ENCODE measurements at regions not wholly inside any gene's neighbourhood (a gene's known extent, or its start where the extent isn't known, plus 50 kb on each side); places are given as distances from the start of the nearest gene placed in this dataset.

DNA sequence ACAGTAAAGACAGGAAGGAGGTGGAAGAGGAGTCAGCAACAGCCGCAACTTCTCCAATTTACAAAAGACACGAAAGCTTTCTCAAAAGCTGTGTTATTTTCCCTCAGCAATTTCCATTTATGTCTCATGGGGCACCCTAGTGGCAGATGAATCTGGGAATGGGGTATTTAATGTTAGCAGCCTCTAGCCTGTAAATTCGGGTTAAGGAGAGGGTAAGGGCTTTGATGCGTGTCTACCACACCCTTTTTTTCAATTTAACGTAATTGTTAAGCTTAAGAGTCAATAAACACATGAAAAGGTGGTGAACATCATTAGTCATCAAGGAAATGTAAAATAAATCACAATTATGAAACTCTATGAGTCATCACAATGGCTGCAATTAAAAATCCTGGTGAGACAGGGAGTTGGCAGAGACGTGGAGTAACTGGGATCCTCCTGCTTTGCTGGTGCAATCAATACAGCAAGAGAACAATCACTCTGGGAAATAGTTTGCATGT is 986.4 kb downstream of the AACS start:
- H3K4me3 ChIP-seq (ENCODE audit: low read depth, low read length), result no peak overlapping the region
- TF ChIP-seq, protein P1, sequence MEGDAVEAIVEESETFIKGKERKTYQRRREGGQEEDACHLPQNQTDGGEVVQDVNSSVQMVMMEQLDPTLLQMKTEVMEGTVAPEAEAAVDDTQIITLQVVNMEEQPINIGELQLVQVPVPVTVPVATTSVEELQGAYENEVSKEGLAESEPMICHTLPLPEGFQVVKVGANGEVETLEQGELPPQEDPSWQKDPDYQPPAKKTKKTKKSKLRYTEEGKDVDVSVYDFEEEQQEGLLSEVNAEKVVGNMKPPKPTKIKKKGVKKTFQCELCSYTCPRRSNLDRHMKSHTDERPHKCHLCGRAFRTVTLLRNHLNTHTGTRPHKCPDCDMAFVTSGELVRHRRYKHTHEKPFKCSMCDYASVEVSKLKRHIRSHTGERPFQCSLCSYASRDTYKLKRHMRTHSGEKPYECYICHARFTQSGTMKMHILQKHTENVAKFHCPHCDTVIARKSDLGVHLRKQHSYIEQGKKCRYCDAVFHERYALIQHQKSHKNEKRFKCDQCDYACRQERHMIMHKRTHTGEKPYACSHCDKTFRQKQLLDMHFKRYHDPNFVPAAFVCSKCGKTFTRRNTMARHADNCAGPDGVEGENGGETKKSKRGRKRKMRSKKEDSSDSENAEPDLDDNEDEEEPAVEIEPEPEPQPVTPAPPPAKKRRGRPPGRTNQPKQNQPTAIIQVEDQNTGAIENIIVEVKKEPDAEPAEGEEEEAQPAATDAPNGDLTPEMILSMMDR (IDR thresholded peaks at IDR 0.05; ENCODE audit: borderline replicate concordance, insufficient read depth, low read depth, low read length), result no peak

DNA sequence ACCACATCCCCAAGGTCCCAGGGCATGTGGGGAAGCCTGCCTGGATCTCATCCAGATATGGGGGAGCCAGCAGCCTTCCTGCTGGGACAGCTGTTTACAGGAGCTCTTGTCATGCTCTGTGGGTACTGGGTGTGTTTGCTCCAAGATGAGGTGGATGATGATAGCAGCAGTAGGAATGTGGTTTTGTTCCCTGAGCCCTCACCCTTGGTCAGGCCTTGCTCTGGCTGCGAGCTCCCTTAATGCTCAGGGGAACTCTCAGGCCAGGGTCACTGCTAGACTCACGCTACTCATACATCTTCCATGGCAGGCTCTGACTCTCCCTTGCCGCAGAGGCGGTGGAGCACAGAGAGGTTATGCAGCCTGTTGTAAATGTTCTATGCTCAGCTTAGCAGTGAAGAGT is 990.3 kb downstream of the AACS start:
- H3K4me3 ChIP-seq (ENCODE audit: low read depth, low read length), result no peak overlapping the region
- TF ChIP-seq, protein P1 (IDR thresholded peaks at IDR 0.05; ENCODE audit: borderline replicate concordance, insufficient read depth, low read depth, low read length), result no peak

DNA sequence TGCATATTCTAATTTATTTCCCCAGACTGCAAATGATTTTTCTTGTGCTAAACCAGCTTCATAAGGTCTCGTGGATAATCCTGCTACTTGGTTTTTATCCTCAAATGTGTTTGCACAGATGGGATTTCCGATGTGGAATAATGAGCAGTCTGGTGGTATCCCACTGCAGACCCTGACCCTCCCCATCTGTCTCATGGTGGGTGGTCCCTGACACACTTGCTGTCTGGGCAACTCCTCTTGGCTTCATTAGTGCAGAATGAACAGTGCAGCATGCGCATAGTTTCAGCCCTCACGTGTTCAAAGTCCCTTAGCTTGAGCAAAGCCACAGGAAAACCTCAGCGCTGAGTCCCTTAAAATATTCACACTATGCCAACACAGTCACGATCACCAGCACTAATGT is 996.5 kb downstream of the AACS start:
- no peak overlapping the region for H3K4me3 ChIP-seq (ENCODE audit: low read depth, low read length)
- TF ChIP-seq, protein P1 (IDR thresholded peaks at IDR 0.05; ENCODE audit: borderline replicate concordance, insufficient read depth, low read depth, low read length), result no peak

DNA sequence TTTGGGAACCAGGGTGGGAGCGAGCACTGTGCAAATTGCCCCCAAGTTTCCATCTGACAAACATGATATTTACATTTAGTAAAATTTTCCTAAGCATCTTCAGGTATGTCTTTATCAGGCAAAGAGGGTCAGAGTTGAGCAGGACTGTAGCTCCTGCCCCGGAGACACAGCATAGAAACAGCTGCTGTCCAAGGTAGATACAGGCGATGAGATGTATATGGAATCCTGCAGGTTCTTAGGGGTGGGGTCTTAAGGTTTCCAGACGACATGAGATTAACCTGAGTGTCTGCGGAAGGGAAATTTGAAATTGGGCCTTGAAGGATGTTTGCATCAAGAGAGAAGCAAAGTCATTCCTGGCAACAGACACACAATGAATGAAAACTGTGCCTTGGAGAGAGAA is 998.8 kb downstream of the AACS start:
- TF ChIP-seq, protein P1 (IDR thresholded peaks at IDR 0.05; ENCODE audit: borderline replicate concordance, insufficient read depth, low read depth, low read length), result no peak
- no peak overlapping the region for H3K4me3 ChIP-seq (ENCODE audit: low read depth, low read length)

DNA sequence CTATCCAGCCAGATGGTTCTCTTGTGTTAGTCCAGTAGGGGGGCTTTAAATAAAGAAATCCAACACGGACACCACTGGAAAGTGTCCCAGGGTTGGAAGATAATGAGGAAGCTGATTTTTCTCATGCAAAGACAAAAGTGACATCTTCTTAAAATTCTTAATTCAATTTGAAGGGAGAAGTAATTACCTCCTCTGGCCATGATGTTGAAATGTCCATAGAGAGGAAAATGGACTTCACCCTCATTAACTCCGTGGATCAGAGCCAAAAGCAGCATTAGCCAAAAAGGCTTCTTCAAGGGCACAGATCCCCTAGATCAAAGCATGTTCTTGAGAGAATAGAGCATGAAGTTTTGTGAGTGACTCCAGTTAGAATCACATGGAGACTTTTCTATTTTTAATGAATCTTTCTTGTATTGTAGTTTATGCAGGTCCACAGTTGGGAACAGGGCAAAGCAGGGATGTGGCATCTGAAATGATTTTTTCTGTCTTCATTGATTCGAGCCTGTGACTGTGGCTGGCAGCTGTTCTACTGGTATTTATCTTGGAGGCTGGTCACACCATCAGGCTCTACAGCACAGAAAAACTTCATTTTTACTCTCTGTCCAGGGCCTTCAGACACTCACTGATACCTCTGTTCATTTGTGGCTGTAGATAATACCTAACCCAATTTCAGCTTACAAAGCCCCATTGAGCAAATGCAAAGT is 1002.5 kb downstream of the AACS start:
- no peak overlapping the region for H3K4me3 ChIP-seq (ENCODE audit: low read depth, low read length)
- TF ChIP-seq, protein P1 (IDR thresholded peaks at IDR 0.05; ENCODE audit: borderline replicate concordance, insufficient read depth, low read depth, low read length), result no peak

DNA sequence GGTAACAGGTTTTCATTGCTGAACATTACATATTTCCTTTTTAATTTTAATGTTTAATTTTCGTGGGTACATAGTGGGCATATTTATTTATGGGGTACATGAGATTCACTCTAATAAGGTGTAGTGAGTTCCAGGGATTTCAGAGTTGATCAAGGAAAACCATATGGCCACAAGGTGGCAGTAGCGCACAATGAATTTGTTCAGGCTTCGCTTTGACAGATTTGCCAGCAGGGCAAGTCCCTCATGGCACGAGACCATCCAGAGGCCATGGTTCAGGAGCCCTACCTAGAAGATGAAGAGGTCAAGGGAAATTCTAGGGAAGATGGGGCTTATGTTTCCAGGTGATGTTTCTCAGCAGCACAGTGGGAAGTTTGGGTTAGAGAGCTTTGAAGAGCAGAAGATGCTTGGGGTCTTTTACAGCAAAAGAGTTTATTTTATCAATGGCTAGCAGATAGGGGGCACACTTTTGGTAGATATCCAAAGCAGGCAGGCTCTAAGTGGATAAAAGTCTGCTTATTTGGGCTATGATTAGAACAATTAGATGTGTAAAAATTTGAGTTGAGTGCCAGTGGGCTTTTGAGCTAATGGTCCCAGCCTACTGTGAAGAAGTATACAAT is 1004.4 kb downstream of the AACS start:
- no peak overlapping the region for H3K4me3 ChIP-seq (ENCODE audit: low read depth, low read length)
- TF ChIP-seq, protein P1 (IDR thresholded peaks at IDR 0.05; ENCODE audit: borderline replicate concordance, insufficient read depth, low read depth, low read length), result peak; percentile 55; the same call in 1 of the 2 replicates

DNA sequence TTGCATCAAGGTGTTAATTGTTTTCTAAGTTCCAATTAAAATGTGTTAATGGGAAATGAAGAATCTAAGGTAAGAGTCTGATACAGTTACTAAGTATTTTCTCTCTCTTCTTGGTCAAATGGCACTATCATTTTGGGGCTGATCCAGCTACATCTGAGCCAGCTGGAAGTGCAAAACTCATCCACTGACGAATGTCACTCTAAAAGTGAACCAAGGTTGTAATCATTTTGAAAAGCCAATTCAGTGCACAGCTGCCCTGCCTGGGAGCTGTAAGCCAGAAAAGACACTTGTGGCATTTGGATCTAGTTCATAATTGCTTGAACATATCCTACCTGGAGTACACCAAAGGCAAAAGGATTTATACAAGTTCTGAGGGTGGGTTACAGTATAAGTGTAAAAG is 1011.3 kb downstream of the AACS start:
- TF ChIP-seq, protein P1 (IDR thresholded peaks at IDR 0.05; ENCODE audit: borderline replicate concordance, insufficient read depth, low read depth, low read length), result no peak
- H3K4me3 ChIP-seq (ENCODE audit: low read depth, low read length), result no peak overlapping the region

Data from GM12875 (cell line).